Muscle of leg (tissue), 3 donors: ENCODE measurements at regions not wholly inside any gene's neighbourhood (a gene's known extent, or its start where the extent isn't known, plus 50 kb on each side); places are given as distances from the start of the nearest gene placed in this dataset.

Experiments used
- DNase-seq: peaks from one replicate; pipeline ENCODE4 v3.0.0; 2013
- H3K27ac ChIP-seq: one replicate; pipeline ENCODE4 v1.5.1; 2013; ENCODE audit warnings: mild to moderate bottlenecking, low read length, control low read depth
- H3K27me3 ChIP-seq: one replicate; pipeline ENCODE4 v1.6.1; 2013; ENCODE audit warnings: low read length; ENCODE audit not compliant: control insufficient read depth, insufficient read depth
- H3K36me3 ChIP-seq: one replicate; pipeline ENCODE4 v1.6.1; 2013; ENCODE audit warnings: low read length; ENCODE audit not compliant: control insufficient read depth, insufficient read depth
- H3K4me1 ChIP-seq: one replicate; pipeline ENCODE4 v1.6.1; 2013; ENCODE audit warnings: low read length; ENCODE audit not compliant: control insufficient read depth, insufficient read depth
- H3K4me3 ChIP-seq: one replicate; pipeline ENCODE4 v1.5.1; 2013; ENCODE audit warnings: low read length, control low read depth
- H3K9me3 ChIP-seq: replicated peaks from 2 replicates; pipeline ENCODE4 v1.6.1; 2013; ENCODE audit warnings: low read depth, low read length; ENCODE audit not compliant: control insufficient read depth
- WGBS: methylation state at CpG from one replicate; pipeline ENCODE4 v1.1.5; 2013; ENCODE audit warnings: missing lambda C conversion rate; ENCODE audit not compliant: insufficient coverage; 5-methylcytosine and 5-hydroxymethylcytosine counted together

GRCh38 chr4:73001885-73002284, 67.6 kb downstream of the COX18 start:
- WGBS, result no CpG with 5 or more reads among the region's 2 CpGs
- H3K4me3 ChIP-seq, result no peak overlapping the region
- no peak overlapping the region for H3K27ac ChIP-seq
- H3K9me3 ChIP-seq, result no peaks in the 10 kb centered on the region
- no peaks in the 10 kb centered on the region for H3K4me1 ChIP-seq
- no peaks in the 10 kb centered on the region for H3K27me3 ChIP-seq
- DNase-seq, result no peak
- H3K36me3 ChIP-seq, result no peaks in the 10 kb centered on the region

GRCh38 chr4:72997409-72997808, 72.1 kb downstream of the COX18 start:
- Histone ChIP-seq H3K4me3 (no peak overlapping the region), H3K27ac (no peak overlapping the region), H3K27me3 (no peaks in the 10 kb centered on the region), H3K9me3 (no peaks in the 10 kb centered on the region), H3K4me1 (no peaks in the 10 kb centered on the region), H3K36me3 (no peaks in the 10 kb centered on the region)
- 93% methylated on average over 3 of the region's 3 CpGs for WGBS
- no peak for DNase-seq

GRCh38 chr4:72994670-72995069, 74.8 kb downstream of the COX18 start:
- Histone ChIP-seq H3K4me1 (no peaks in the 10 kb centered on the region), H3K27ac (no peak overlapping the region), H3K4me3 (no peak overlapping the region), H3K27me3 (no peaks in the 10 kb centered on the region), H3K9me3 (no peaks in the 10 kb centered on the region), H3K36me3 (no peaks in the 10 kb centered on the region)
- no CpG with 5 or more reads among the region's 3 CpGs for WGBS
- DNase-seq, result no peak

GRCh38 chr4:72993876-72994275, 75.6 kb downstream of the COX18 start:
- no peaks in the 10 kb centered on the region for H3K4me1 ChIP-seq
- no peak overlapping the region for H3K4me3 ChIP-seq
- H3K9me3 ChIP-seq, result no peaks in the 10 kb centered on the region
- no peaks in the 10 kb centered on the region for H3K27me3 ChIP-seq
- no peak overlapping the region for H3K27ac ChIP-seq
- no peak for DNase-seq
- H3K36me3 ChIP-seq, result no peaks in the 10 kb centered on the region

GRCh38 chr4:72991873-72992272, 77.6 kb downstream of the COX18 start:
- no peaks in the 10 kb centered on the region for H3K27me3 ChIP-seq
- no peak for DNase-seq
- no peaks in the 10 kb centered on the region for H3K4me1 ChIP-seq
- no CpG with 5 or more reads among the region's 2 CpGs for WGBS
- no peaks in the 10 kb centered on the region for H3K36me3 ChIP-seq
- no peak overlapping the region for H3K4me3 ChIP-seq
- H3K27ac ChIP-seq, result no peak overlapping the region
- no peaks in the 10 kb centered on the region for H3K9me3 ChIP-seq

GRCh38 chr4:72987741-72988729, 81.5 kb downstream of the COX18 start:
- WGBS, result no CpG with 5 or more reads among the region's 4 CpGs
- no peak for DNase-seq
- Histone ChIP-seq H3K9me3 (no peaks in the 10 kb centered on the region), H3K27ac (no peak overlapping the region), H3K4me1 (no peaks in the 10 kb centered on the region), H3K27me3 (no peaks in the 10 kb centered on the region), H3K36me3 (no peaks in the 10 kb centered on the region), H3K4me3 (no peak overlapping the region)

- Histone ChIP-seq H3K27ac (no peak overlapping the region), H3K4me1 (no peaks in the 10 kb centered on the region), H3K27me3 (no peaks in the 10 kb centered on the region), H3K36me3 (no peaks in the 10 kb centered on the region), H3K9me3 (no peaks in the 10 kb centered on the region), H3K4me3 (no peak overlapping the region)
- WGBS, result 75% methylated on average over 1 of the region's 4 CpGs
- no peak for DNase-seq
These were observed 85.2 kb downstream of the COX18 start for GRCh38 chr4:72984351-72984750.

- Histone ChIP-seq H3K4me1 (no peaks in the 10 kb centered on the region), H3K27me3 (no peaks in the 10 kb centered on the region), H3K9me3 (no peaks in the 10 kb centered on the region), H3K4me3 (no peak overlapping the region), H3K36me3 (no peaks in the 10 kb centered on the region), H3K27ac (no peak overlapping the region)
- no peak for DNase-seq
- WGBS, result no CpG with 5 or more reads among the region's 2 CpGs
These were observed 85.8 kb downstream of the COX18 start for GRCh38 chr4:72983709-72984108.

- WGBS, result no CpG with 5 or more reads among the region's 5 CpGs
- Histone ChIP-seq H3K4me1 (no peaks in the 10 kb centered on the region), H3K27me3 (no peaks in the 10 kb centered on the region), H3K9me3 (no peaks in the 10 kb centered on the region), H3K27ac (no peak overlapping the region), H3K36me3 (no peaks in the 10 kb centered on the region), H3K4me3 (no peak overlapping the region)
- DNase-seq, result no peak
These were observed 91.5 kb downstream of the COX18 start for GRCh38 chr4:72977936-72978485.

GRCh38 chr4:72975488-72975784, 94.1 kb downstream of the COX18 start:
- no peaks in the 10 kb centered on the region for H3K9me3 ChIP-seq
- H3K4me3 ChIP-seq, result no peak overlapping the region
- no peaks in the 10 kb centered on the region for H3K4me1 ChIP-seq
- H3K36me3 ChIP-seq, result no peaks in the 10 kb centered on the region
- H3K27me3 ChIP-seq, result no peaks in the 10 kb centered on the region
- no peak overlapping the region for H3K27ac ChIP-seq
- DNase-seq, result no peak
